Stimulated activated CD4-positive, alpha-beta T cell treated with anti-CD3 and anti-CD28 coated beads, Interleukin-1b, Interleukin-23, amount 100 ng/mL, for 4 hours (primary cell): ENCODE measurements at regions not wholly inside any gene's neighbourhood (a gene's known extent, or its start where the extent isn't known, plus 50 kb on each side); places are given as distances from the start of the nearest gene placed in this dataset.
"Not testable (repeated sequence)": the region's sequence is repeated elsewhere in the genome, so short reads cannot be mapped to it uniquely, and the experiment has no call there.

Experiments used
- DNase-seq, 2 donors: peaks; one replicate each; pipeline ENCODE4 v3.0.0-alpha.2; 2020; ENCODE audit warnings: low read depth in 2 of 2

- no peak for DNase-seq
Observed at GRCh38 chr5:152456815-152457443, 51.9 kb upstream of the NMUR2 start.

GRCh38 chr5:152462021-152462721 is 57.1 kb upstream of the NMUR2 start:
- DNase-seq: no peak

DNA sequence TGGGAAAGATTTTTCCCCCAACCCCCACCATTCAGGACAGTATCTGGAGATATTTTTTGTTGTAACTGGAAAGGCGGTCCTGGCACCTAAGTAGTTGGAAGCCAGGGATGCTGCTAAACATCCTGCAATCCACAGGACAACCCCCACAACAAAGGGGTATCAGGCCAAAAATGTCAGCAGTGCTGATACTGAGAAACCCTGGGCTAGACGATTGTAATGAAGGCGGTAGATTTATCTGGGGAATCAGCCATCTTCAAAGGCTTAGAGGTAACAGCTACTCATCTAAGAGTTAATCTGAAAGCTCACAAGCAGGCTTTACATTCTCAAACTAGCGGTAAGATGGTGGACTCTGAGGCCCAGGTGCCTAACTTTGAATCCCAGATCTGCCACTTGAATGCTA is 59.0 kb upstream of the NMUR2 start:
- DNase-seq: no peak

GRCh38 chr5:152465140-152465539 is 60.1 kb upstream of the NMUR2 start:
- DNase-seq: no peak

- no peak for DNase-seq
Observed at GRCh38 chr5:152466085-152466745, 61.1 kb upstream of the NMUR2 start.

GRCh38 chr5:152470167-152470566 is 65.1 kb upstream of the NMUR2 start:
- no peak for DNase-seq

DNA sequence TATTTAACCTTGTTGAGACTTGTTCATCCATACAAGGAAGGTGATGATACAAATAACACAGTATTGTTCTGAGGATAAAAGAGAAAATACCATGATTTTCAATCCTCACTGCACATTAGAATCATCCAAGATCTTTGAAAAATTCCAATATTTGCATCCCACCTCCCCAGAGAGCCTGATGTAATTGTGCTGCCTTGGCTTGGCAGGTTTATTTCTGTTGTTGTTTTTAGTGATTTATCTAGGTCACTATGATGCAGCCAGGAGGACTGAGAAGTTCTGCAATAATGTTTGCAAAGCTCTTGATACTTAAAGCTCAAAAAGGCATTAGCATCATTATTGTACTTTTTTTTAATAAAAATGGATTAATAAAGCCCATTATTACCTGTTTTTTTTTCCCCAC is 67.0 kb upstream of the NMUR2 start:
- DNase-seq: no peak

GRCh38 chr5:152474961-152475360 is 69.9 kb upstream of the NMUR2 start:
- no peak for DNase-seq

DNA sequence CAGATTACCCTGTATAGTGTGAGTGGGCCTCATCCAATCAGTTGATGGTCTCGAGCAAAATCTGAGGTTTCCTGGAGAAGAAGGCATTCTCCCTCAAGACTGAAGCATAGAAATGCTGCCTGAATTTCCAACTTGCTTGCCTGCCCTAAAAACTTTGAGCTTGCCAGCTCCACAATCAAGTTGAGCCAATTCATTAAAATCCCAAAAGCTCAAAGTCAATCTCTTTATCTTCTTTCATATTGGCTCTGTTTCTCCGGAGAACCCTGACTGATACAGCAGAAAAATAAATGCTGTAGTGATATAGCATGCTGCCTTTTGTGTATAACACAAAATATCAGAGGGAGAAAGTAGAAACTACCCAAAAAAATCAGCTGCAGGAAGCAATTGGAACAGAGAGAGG is 72.5 kb upstream of the NMUR2 start:
- DNase-seq: no peak

GRCh38 chr5:152479866-152480265 is 74.8 kb upstream of the NMUR2 start:
- not testable (repeated sequence) for DNase-seq

GRCh38 chr5:152480677-152481076 is 75.6 kb upstream of the NMUR2 start:
- DNase-seq: not testable (repeated sequence)

DNA sequence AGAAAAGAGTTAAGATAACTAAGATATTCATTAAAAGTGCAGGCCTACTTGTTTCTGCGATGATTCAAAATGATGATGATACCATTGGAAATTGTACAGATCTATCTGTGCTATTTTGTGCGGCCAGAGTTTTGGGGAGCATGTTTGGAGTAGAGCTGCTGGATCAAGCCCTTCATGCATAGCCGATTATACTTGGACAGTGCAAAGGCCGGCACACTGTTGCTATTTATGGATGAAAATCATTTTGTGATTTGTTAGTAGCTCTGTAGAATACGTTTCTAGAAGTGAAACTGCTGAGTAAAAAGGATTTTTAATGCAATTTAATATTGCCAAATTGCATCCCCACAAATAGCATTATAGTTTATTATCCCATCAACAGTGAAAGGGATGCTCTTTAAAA is 82.1 kb upstream of the NMUR2 start:
- DNase-seq: no peak

- DNase-seq: no peak
Observed at GRCh38 chr5:152488869-152489268, 83.8 kb upstream of the NMUR2 start.

- DNase-seq: no peak
Observed at GRCh38 chr5:152499814-152500535, 94.9 kb upstream of the NMUR2 start.

- DNase-seq: no peak
Observed at GRCh38 chr5:152501294-152501693, 96.2 kb upstream of the NMUR2 start.

DNA sequence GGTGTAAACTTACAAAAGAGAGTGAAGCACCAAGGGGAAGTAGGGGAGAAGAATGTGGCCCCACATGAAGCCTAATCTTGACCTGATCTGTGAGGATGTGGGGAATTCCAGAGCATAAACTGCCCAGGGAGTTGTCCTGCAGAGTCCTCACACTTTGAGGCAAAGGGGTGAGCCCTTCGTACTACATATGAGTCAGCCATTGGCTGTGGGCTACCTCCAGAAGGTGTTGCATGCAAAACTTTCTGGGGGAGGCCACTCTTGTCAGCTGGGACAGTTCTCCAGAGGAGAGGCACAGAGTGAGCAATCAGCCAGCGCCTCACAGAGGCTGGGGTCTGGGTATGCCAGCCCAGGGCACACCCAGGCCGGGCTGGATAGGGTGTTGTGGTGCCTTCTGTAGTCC is 98.1 kb upstream of the NMUR2 start:
- DNase-seq: no peak

GRCh38 chr5:152505442-152506042 is 100.5 kb upstream of the NMUR2 start:
- DNase-seq: peak in 1 of 2 donors; percentile 8

- no peak for DNase-seq
Observed at GRCh38 chr5:152511120-152511519, 106.0 kb upstream of the NMUR2 start.

DNA sequence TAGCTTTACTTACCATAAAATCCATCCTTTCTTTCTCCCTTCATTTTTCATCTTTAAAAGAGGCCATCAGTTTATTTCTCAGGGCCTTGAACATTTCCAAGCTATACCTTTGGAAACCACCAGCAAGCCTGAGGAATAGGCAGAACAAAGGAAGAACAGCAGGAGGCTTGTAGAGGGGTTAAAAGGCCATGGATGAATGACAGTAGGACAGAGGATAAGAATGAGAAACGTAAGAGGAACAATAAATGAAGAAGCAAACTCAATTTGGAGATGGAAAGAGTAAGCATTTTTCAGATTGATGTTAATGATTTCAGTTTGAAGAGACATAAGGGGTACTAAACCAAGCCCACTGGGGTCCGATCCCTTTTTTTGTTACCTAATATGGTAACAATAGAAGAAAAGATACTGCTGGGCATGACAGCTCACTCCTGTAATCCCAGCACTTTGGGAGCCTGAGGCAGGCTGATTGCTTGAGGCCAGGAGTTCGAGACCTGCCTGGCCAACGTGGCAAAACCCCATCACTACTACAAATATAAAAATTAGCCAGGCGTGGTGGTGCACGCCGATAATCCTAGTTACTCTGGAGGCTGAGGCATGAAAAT is 106.6 kb upstream of the NMUR2 start:
- no peak for DNase-seq

GRCh38 chr5:152514827-152515397 is 109.8 kb upstream of the NMUR2 start:
- no peak for DNase-seq

DNA sequence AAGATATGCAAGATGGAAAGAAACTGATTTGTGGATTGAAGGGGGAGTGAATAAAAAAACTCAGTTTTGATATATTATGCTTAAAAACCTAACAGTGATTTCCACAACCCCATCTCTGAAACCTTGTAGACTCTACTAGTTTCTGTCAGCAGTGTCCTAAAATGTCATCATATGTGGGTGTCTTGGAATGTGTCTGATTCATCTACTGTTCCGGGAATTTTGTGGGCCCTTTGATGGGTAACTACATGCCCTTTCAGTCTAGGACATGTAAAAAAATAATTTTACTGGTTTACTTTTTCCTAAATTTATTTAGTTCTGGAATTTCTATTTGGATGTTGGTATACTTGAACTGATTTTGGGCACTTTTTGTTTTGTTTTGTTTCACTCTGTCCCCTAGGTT is 118.9 kb upstream of the NMUR2 start:
- DNase-seq: no peak
